ENCODE measurements at regions not wholly inside any gene's neighbourhood (a gene's known extent, or its start where the extent isn't known, plus 50 kb on each side); places are given as distances from the start of the nearest gene placed in this dataset.

- ATAC-seq, result no peak
- ChIA-PET POLR2A (no interaction called here), CTCF (no interaction called here)
- H3K9me3 ChIP-seq (ENCODE audit: control insufficient read depth, insufficient read depth, low read depth, low read length), result no peaks in the 10 kb centered on the region
- no peak for TF ChIP-seq REST (IDR thresholded peaks at IDR 0.05; ENCODE audit: insufficient read depth in 1 of 2, low read depth in 2 of 2, low read length in 1 of 2)
- TF ChIP-seq POLR2AphosphoS5 (IDR thresholded peaks at IDR 0.05; ENCODE audit: low read depth, low read length), result no peak
- TF ChIP-seq CTCF (IDR thresholded peaks at IDR 0.05), result no peak
- no peak for TF ChIP-seq TCF7L2 (IDR thresholded peaks at IDR 0.05; ENCODE audit: low read depth, low read length)
- no peak for TF ChIP-seq SIN3A (IDR thresholded peaks at IDR 0.05; ENCODE audit: borderline replicate concordance, insufficient read depth, low read depth, low read length)
- no peak for DNase-seq (ENCODE audit: low read depth, low spot score)
- no peaks in the 10 kb centered on the region for H3K27me3 ChIP-seq (ENCODE audit: control insufficient read depth, insufficient read depth, low read length)
- H3K4me1 ChIP-seq (ENCODE audit: control insufficient read depth, insufficient read depth, low read length), result peaks cover 8% of the 10 kb centered on the region; the same call in 1 of the 2 replicates
- no peak overlapping the region for H3K27ac ChIP-seq (ENCODE audit: low read length)
- intact Hi-C loops (cut with micrococcal nuclease; ENCODE audit: unreplicated experiment), result no loop called here
- H3K4me3 ChIP-seq (ENCODE audit: low read depth in 2 of 2, low read length in 2 of 2), result no peak overlapping the region
- H3K36me3 ChIP-seq (ENCODE audit: control insufficient read depth, insufficient read depth, low read length), result no peaks in the 10 kb centered on the region
- in situ Hi-C loops (cut with HindIII; ENCODE audit: low pct_unique_long_range_greater_than_20kb, low sequenced_read_pairs), result no loop called here
- BruUV-seq (replicated peaks), result no TSS peak
Observed at GRCh38 chr2:19674051-19675002, 227.5 kb downstream of the TTC32 start.

- Histone ChIP-seq H3K4me3 (ENCODE audit: low read depth in 2 of 2, low read length in 2 of 2) (no peak overlapping the region), H3K9me3 (ENCODE audit: control insufficient read depth, insufficient read depth, low read depth, low read length) (no peaks in the 10 kb centered on the region), H3K27ac (ENCODE audit: low read length) (no peak overlapping the region), H3K36me3 (ENCODE audit: control insufficient read depth, insufficient read depth, low read length) (no peaks in the 10 kb centered on the region), H3K4me1 (ENCODE audit: control insufficient read depth, insufficient read depth, low read length) (peaks cover 8% of the 10 kb centered on the region; the same call in 1 of the 2 replicates), H3K27me3 (ENCODE audit: control insufficient read depth, insufficient read depth, low read length) (no peaks in the 10 kb centered on the region)
- CTCF ChIA-PET, result no interaction called here
- intact Hi-C loops (cut with micrococcal nuclease; ENCODE audit: unreplicated experiment), result no loop called here
- BruUV-seq (replicated peaks), result no TSS peak
- POLR2A ChIA-PET, result no interaction called here
- TF ChIP-seq CTCF (IDR thresholded peaks at IDR 0.05), result no peak
- TF ChIP-seq POLR2AphosphoS5 (IDR thresholded peaks at IDR 0.05; ENCODE audit: low read depth, low read length), result no peak
- no peak for TF ChIP-seq SIN3A (IDR thresholded peaks at IDR 0.05; ENCODE audit: borderline replicate concordance, insufficient read depth, low read depth, low read length)
- TF ChIP-seq TCF7L2 (IDR thresholded peaks at IDR 0.05; ENCODE audit: low read depth, low read length), result no peak
- no peak for TF ChIP-seq REST (IDR thresholded peaks at IDR 0.05; ENCODE audit: insufficient read depth in 1 of 2, low read depth in 2 of 2, low read length in 1 of 2)
- ATAC-seq (no peak), DNase-seq (ENCODE audit: low read depth, low spot score) (no peak)
- in situ Hi-C loops (cut with HindIII; ENCODE audit: low pct_unique_long_range_greater_than_20kb, low sequenced_read_pairs), result no loop called here
Observed at GRCh38 chr2:19673213-19673791, 228.5 kb downstream of the TTC32 start.
